Cardiac fibroblast (primary cell): ENCODE measurements at regions not wholly inside any gene's neighbourhood (a gene's known extent, or its start where the extent isn't known, plus 50 kb on each side); places are given as distances from the start of the nearest gene placed in this dataset.
"Not testable (repeated sequence)": the region's sequence is repeated elsewhere in the genome, so short reads cannot be mapped to it uniquely, and the experiment has no call there.

ENCODE experiments used
- DNase-seq, 2 donors: peaks; one replicate each; pipeline versions ENCODE4 v3.0.0 to v3.0.0-alpha.2; 2010; ENCODE audit warnings: low read depth in 2 of 2
- H3K4me3 ChIP-seq, 2 donors: replicated peaks in 1 of 2; 1 replicate in 1 of 2; 2 replicates in 1 of 2; pipeline ENCODE4 v1.5.1; 2011; ENCODE audit warnings: low read depth in 2 of 2, low read length in 2 of 2, mild to moderate bottlenecking in 2 of 2, moderate library complexity in 1 of 2
- CTCF ChIP-seq: IDR thresholded peaks from one replicate; pipeline ENCODE4 v1.5.1; 2011; ENCODE audit warnings: low read depth, mild to moderate bottlenecking, low read length, inconsistent platforms

- no peak for TF ChIP-seq CTCF
- no peak overlapping the region for H3K4me3 ChIP-seq
- no peak for DNase-seq
Measured at GRCh38 chr2:160756481-160756880, 262.9 kb upstream of the RBMS1 start.

- DNase-seq, H3K4me3 ChIP-seq: not testable (repeated sequence)
Measured at GRCh38 chr2:160762493-160763128, 269.0 kb upstream of the RBMS1 start.

GRCh38 chr2:160783474-160783873, 289.9 kb upstream of the RBMS1 start:
- H3K4me3 ChIP-seq = no peak overlapping the region
- peak; percentile 30 to 51 for DNase-seq
- TF ChIP-seq CTCF = no peak

- no peak for DNase-seq
- TF ChIP-seq CTCF = no peak
- no peak overlapping the region for H3K4me3 ChIP-seq
Measured at GRCh38 chr2:160784034-160784433, 290.4 kb upstream of the RBMS1 start.

- no peak overlapping the region for H3K4me3 ChIP-seq
- no peak for TF ChIP-seq CTCF
Measured at GRCh38 chr2:160790738-160791137, 297.1 kb upstream of the RBMS1 start.

GRCh38 chr2:160791884-160792283, 298.3 kb upstream of the RBMS1 start:
- TF ChIP-seq CTCF = no peak
- no peak overlapping the region for H3K4me3 ChIP-seq
- no peak for DNase-seq

More at GRCh38 chr2:160790738-160791137, 297.1 kb upstream of the RBMS1 start:
- no peak for DNase-seq

- no peak for DNase-seq
- no peak overlapping the region for H3K4me3 ChIP-seq
- no peak for TF ChIP-seq CTCF
Measured at GRCh38 chr2:160792837-160793236, 299.2 kb upstream of the RBMS1 start.
